H9 (cell line): ENCODE measurements at regions not wholly inside any gene's neighbourhood (a gene's known extent, or its start where the extent isn't known, plus 50 kb on each side); places are given as distances from the start of the nearest gene placed in this dataset.

ENCODE experiments used
- DNase-seq: peaks from one replicate; pipeline ENCODE4 v3.0.0-alpha.2; 2017
- H2AFZ ChIP-seq: one replicate; pipeline ENCODE4 v1.6.1; 2013; ENCODE audit warnings: mild to moderate bottlenecking, low read length, control low read depth, moderate library complexity
- H2AK5ac ChIP-seq: 2 replicates; pipeline ENCODE4 v1.6.1; 2013; ENCODE audit warnings: low read length, control low read depth, mixed read lengths; ENCODE audit not compliant: insufficient read length
- H2BK120ac ChIP-seq: one replicate; pipeline ENCODE4 v1.6.1; 2013; ENCODE audit warnings: low read depth, mild to moderate bottlenecking, low read length, control low read depth, inconsistent platforms; ENCODE audit not compliant: poor library complexity, severe bottlenecking
- H2BK12ac ChIP-seq: 2 replicates; pipeline ENCODE4 v1.6.1; 2013; ENCODE audit warnings: low read length, control low read depth, mixed read lengths, low read depth; ENCODE audit not compliant: insufficient read length
- H2BK15ac ChIP-seq: 2 replicates; pipeline ENCODE4 v1.6.1; 2013; ENCODE audit warnings: low read depth, low read length, control low read depth
- H2BK20ac ChIP-seq: one replicate; pipeline ENCODE4 v1.6.1; 2013; ENCODE audit warnings: low read depth, mild to moderate bottlenecking, low read length, control low read depth, inconsistent platforms; ENCODE audit not compliant: poor library complexity, severe bottlenecking
- H2BK5ac ChIP-seq: 2 replicates; pipeline ENCODE4 v1.6.1; 2013; ENCODE audit warnings: low read length, control low read depth, mixed read lengths; ENCODE audit not compliant: insufficient read length
- H3K14ac ChIP-seq: 2 replicates; pipeline ENCODE4 v1.6.1; 2013; ENCODE audit warnings: low read length, control low read depth; ENCODE audit not compliant: insufficient read depth
- H3K18ac ChIP-seq: 2 replicates; pipeline ENCODE4 v1.6.1; 2013; ENCODE audit warnings: low read depth, mild to moderate bottlenecking, mixed read lengths, low read length, control low read depth; ENCODE audit not compliant: insufficient read length
- H3K23ac ChIP-seq: 2 replicates; pipeline ENCODE4 v1.6.1; 2013; ENCODE audit warnings: low read length, control low read depth, mixed read lengths, low read depth; ENCODE audit not compliant: insufficient read length
- H3K23me2 ChIP-seq: 2 replicates; pipeline ENCODE4 v1.6.1; 2013; ENCODE audit warnings: low read depth, mild to moderate bottlenecking, mixed read lengths, low read length, control low read depth; ENCODE audit not compliant: insufficient read length, poor library complexity, severe bottlenecking
- H3K27ac ChIP-seq: 2 replicates; pipeline ENCODE4 v1.5.1; 2013; ENCODE audit warnings: low read length, control low read depth, mixed read lengths, low read depth; ENCODE audit not compliant: insufficient read length
- H3K27me3 ChIP-seq: 2 replicates; pipeline ENCODE4 v1.6.1; 2013; ENCODE audit warnings: low read length, control low read depth, inconsistent platforms; ENCODE audit not compliant: insufficient read depth
- H3K4ac ChIP-seq: 2 replicates; pipeline ENCODE4 v1.6.1; 2013; ENCODE audit warnings: low read depth, mild to moderate bottlenecking, control low read depth, inconsistent platforms, low read length, moderate library complexity
- H3K4me1 ChIP-seq: 2 replicates; pipeline ENCODE4 v1.6.1; 2013; ENCODE audit warnings: low read length, control low read depth, inconsistent platforms; ENCODE audit not compliant: insufficient read depth
- H3K4me2 ChIP-seq: 2 replicates; pipeline ENCODE4 v1.6.1; 2013; ENCODE audit warnings: low read length, control low read depth, mixed read lengths; ENCODE audit not compliant: insufficient read length, insufficient read depth
- H3K56ac ChIP-seq: 2 replicates; pipeline ENCODE4 v1.6.1; 2013; ENCODE audit warnings: low read depth, mild to moderate bottlenecking, mixed read lengths, low read length, control low read depth; ENCODE audit not compliant: insufficient read length
- H3K79me1 ChIP-seq: 2 replicates; pipeline ENCODE4 v1.6.1; 2013; ENCODE audit warnings: low read depth, mild to moderate bottlenecking, moderate library complexity, low read length, control low read depth, inconsistent platforms; ENCODE audit not compliant: insufficient read depth, poor library complexity, severe bottlenecking
- H3K79me2 ChIP-seq: 2 replicates; pipeline ENCODE4 v1.6.1; 2013; ENCODE audit warnings: low read length, control low read depth, inconsistent platforms; ENCODE audit not compliant: insufficient read depth
- H3K9ac ChIP-seq: 2 replicates; pipeline ENCODE4 v1.6.1; 2013; ENCODE audit warnings: low read length, control low read depth, mixed read lengths; ENCODE audit not compliant: insufficient read length; ENCODE audit errors: extremely low read depth
- H3K9me3 ChIP-seq: one replicate; pipeline ENCODE4 v1.6.1; 2013; ENCODE audit warnings: low read depth, low read length, inconsistent platforms; ENCODE audit not compliant: control insufficient read depth
- H3T11ph ChIP-seq: one replicate; pipeline ENCODE4 v1.6.1; 2013; ENCODE audit warnings: mild to moderate bottlenecking, low read length, control low read depth, inconsistent platforms
- H4K20me1 ChIP-seq: one replicate; pipeline ENCODE4 v1.6.1; 2013; ENCODE audit not compliant: control insufficient read depth, insufficient read length, insufficient read depth
- H4K5ac ChIP-seq: 2 replicates; pipeline ENCODE4 v1.6.1; 2013; ENCODE audit warnings: low read depth, mild to moderate bottlenecking, mixed read lengths, low read length, control low read depth; ENCODE audit not compliant: insufficient read length
- H4K8ac ChIP-seq: replicated peaks from 2 replicates; pipeline ENCODE4 v1.6.1; 2013; ENCODE audit warnings: low read length, control low read depth, mixed read lengths, low read depth; ENCODE audit not compliant: insufficient read length
- H4K91ac ChIP-seq: 2 replicates; pipeline ENCODE4 v1.6.1; 2013; ENCODE audit warnings: low read depth, mild to moderate bottlenecking, moderate library complexity, mixed read lengths, low read length, control low read depth; ENCODE audit not compliant: insufficient read length
- H3K27ac Mint-ChIP-seq, 3 experiments: 2 replicates in 2 of 3; 3 replicates in 1 of 3; pipeline ENCODE4 v1.8.0; 2020 to 2021; ENCODE audit warnings: mixed read lengths in 3 of 3, mild to moderate bottlenecking in 1 of 3, moderate library complexity in 1 of 3
- H3K27me3 Mint-ChIP-seq: 2 replicates; pipeline ENCODE4 v1.8.0; 2021; ENCODE audit warnings: low read depth, mild to moderate bottlenecking, moderate library complexity, mixed read lengths
- H3K36me3 Mint-ChIP-seq, 3 experiments: 2 replicates in 2 of 3; 3 replicates in 1 of 3; pipeline ENCODE4 v1.8.0; 2020 to 2021; ENCODE audit warnings: low read depth in 3 of 3, mixed read lengths in 3 of 3; ENCODE audit not compliant: insufficient read depth in 1 of 3
- H3K4me1 Mint-ChIP-seq, 2 experiments: 2 replicates each; pipeline ENCODE4 v1.8.0; 2020; ENCODE audit warnings: mixed read lengths in 2 of 2
- H3K4me3 Mint-ChIP-seq, 2 experiments: 2 replicates in 1 of 2; 3 replicates in 1 of 2; pipeline ENCODE4 v1.8.0; 2020 to 2021; ENCODE audit warnings: mild to moderate bottlenecking in 2 of 2, mixed read lengths in 2 of 2, moderate library complexity in 1 of 2
- H3K9me3 Mint-ChIP-seq, 2 experiments: 2 replicates in 1 of 2; 3 replicates in 1 of 2; pipeline ENCODE4 v1.8.0; 2020; ENCODE audit warnings: mild to moderate bottlenecking in 2 of 2, mixed read lengths in 2 of 2, moderate library complexity in 1 of 2
- WGBS: extraction: QIAGEN DNeasy Blood & Tissue Kit; methylation state at CpG from one replicate; pipeline ENCODE4 v1.1.7; 2013; ENCODE audit warnings: missing lambda C conversion rate, low lambda C conversion rate, mixed read lengths; ENCODE audit not compliant: insufficient read length; ENCODE audit errors: extremely low coverage; 5-methylcytosine and 5-hydroxymethylcytosine counted together
- TF ChIP-seq, protein P1 (sequence below): fragments of 200-600 bp; sonication (generic); conservative IDR thresholded peaks from 3 replicates; pipeline ENCODE4 v1.8.0; 2021; ENCODE audit warnings: antibody characterized with exemption, mild to moderate bottlenecking

DNA sequence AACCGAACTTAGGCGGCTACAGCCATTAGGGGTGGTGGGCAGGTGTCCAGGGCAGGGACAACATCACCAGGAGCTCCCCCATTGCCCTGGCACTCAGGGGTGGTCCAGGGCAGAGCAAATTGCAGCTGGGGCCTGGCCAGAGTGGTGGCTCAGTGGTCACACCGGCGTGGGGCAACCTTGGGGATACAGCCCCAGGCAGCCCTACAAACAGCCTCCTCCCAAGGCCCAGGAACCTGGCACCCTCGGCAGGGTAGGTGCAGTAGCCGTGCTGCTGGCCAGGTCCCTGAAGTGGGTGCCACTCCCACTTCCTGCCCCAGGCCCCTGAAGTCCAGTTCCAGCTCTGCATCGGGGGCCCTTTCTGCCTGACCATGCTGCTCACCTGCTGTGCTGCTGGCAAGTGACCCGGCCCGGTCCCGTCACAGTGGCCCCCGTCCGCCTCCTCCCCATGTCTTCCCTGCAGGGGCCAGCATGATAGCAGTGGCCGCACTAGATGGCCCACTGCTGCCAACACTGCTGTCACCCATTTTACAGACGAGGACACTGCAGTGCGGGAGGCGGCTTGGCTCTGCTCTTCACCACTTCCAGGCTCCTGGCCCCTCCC is 712.8 kb downstream of the MATN1 start:
- H3K9me3 Mint-ChIP-seq: peaks cover 10 to 11% of the 10 kb centered on the region in 2 experiments
- Histone ChIP-seq H3K23me2 (no peaks in the 10 kb centered on the region), H3K79me2 (no peaks in the 10 kb centered on the region), H3K4ac (no peak overlapping the region; the same call in 1 of the 2 replicates), H3K23ac (no peak overlapping the region), H3K27me3 (no peaks in the 10 kb centered on the region), H3K4me1 (no peaks in the 10 kb centered on the region; the same call in 1 of the 2 replicates), H3K79me1 (no peaks in the 10 kb centered on the region), H3T11ph (no peak overlapping the region), H3K4me2 (no peak overlapping the region), H2BK20ac (no peak overlapping the region), H2AFZ (no peak overlapping the region), H2BK5ac (no peak overlapping the region), H4K91ac (no peak overlapping the region), H3K56ac (no peak overlapping the region), H2BK12ac (no peak overlapping the region), H3K18ac (no peak overlapping the region), H4K8ac (no peak overlapping the region), H4K20me1 (no peaks in the 10 kb centered on the region), H3K14ac (no peak overlapping the region; the same call in 1 of the 2 replicates), H3K9me3 (no peaks in the 10 kb centered on the region), H3K9ac (no peak overlapping the region), H2BK15ac (no peak overlapping the region), H2AK5ac (no peak overlapping the region), H3K27ac (no peak overlapping the region), H4K5ac (no peak overlapping the region), H2BK120ac (no peak overlapping the region)
- no CpG with 5 or more reads among the region's 16 CpGs for WGBS
- peaks cover 0 to 10% (median 0%) of the 10 kb centered on the region in 3 experiments; a peak in 4 of 7 replicates for H3K36me3 Mint-ChIP-seq
- DNase-seq: no peak
- H3K4me3 Mint-ChIP-seq: no peak overlapping the region
- H3K27me3 Mint-ChIP-seq: peaks cover 2% of the 10 kb centered on the region
- H3K27ac Mint-ChIP-seq: no peak overlapping the region
- TF ChIP-seq, protein P1, sequence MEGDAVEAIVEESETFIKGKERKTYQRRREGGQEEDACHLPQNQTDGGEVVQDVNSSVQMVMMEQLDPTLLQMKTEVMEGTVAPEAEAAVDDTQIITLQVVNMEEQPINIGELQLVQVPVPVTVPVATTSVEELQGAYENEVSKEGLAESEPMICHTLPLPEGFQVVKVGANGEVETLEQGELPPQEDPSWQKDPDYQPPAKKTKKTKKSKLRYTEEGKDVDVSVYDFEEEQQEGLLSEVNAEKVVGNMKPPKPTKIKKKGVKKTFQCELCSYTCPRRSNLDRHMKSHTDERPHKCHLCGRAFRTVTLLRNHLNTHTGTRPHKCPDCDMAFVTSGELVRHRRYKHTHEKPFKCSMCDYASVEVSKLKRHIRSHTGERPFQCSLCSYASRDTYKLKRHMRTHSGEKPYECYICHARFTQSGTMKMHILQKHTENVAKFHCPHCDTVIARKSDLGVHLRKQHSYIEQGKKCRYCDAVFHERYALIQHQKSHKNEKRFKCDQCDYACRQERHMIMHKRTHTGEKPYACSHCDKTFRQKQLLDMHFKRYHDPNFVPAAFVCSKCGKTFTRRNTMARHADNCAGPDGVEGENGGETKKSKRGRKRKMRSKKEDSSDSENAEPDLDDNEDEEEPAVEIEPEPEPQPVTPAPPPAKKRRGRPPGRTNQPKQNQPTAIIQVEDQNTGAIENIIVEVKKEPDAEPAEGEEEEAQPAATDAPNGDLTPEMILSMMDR: no peak
- peaks cover 21 to 25% of the 10 kb centered on the region in 2 experiments for H3K4me1 Mint-ChIP-seq
